IgD-negative memory B cell (primary cell): ENCODE measurements at regions not wholly inside any gene's neighbourhood (a gene's known extent, or its start where the extent isn't known, plus 50 kb on each side); places are given as distances from the start of the nearest gene placed in this dataset.

Source experiments
- H3K27ac Mint-ChIP-seq, 3 donors: one replicate each; pipeline ENCODE4 v1.8.0; 2020 to 2022; ENCODE audit warnings: mild to moderate bottlenecking in 3 of 3, mixed read lengths in 3 of 3, moderate library complexity in 1 of 3
- H3K27me3 Mint-ChIP-seq: one replicate; pipeline ENCODE4 v1.8.0; 2021; ENCODE audit warnings: mixed read lengths
- H3K36me3 Mint-ChIP-seq: one replicate; pipeline ENCODE4 v1.8.0; 2020; ENCODE audit warnings: mild to moderate bottlenecking, mixed read lengths
- H3K4me1 Mint-ChIP-seq, 3 donors: one replicate each; pipeline ENCODE4 v1.8.0; 2020 to 2022; ENCODE audit warnings: mixed read lengths in 3 of 3, mild to moderate bottlenecking in 1 of 3
- H3K4me3 Mint-ChIP-seq, 4 donors: one replicate each; pipeline ENCODE4 v1.8.0; 2020 to 2022; ENCODE audit warnings: mild to moderate bottlenecking in 4 of 4, mixed read lengths in 4 of 4, moderate library complexity in 3 of 4
- H3K9me3 Mint-ChIP-seq, 3 donors: one replicate each; pipeline ENCODE4 v1.8.0; 2020 to 2021; ENCODE audit warnings: mixed read lengths in 3 of 3, mild to moderate bottlenecking in 1 of 3

- Mint-ChIP-seq H3K27me3 (peaks cover 2% of the 10 kb centered on the region), H3K36me3 (no peaks in the 10 kb centered on the region)
Observed at GRCh38 chr1:2912424-2913061, 108.7 kb upstream of the ACTRT2 start.

GRCh38 chr1:2913091-2913490 is 108.2 kb upstream of the ACTRT2 start:
- Mint-ChIP-seq H3K9me3 (peaks cover 0 to 7% (median 7%) of the 10 kb centered on the region in 3 donors), H3K27ac (no peak overlapping the region), H3K36me3 (no peaks in the 10 kb centered on the region), H3K4me3 (no peak overlapping the region), H3K4me1 (no peaks in the 10 kb centered on the region), H3K27me3 (peaks cover 2% of the 10 kb centered on the region)

More at GRCh38 chr1:2912424-2913061, 108.7 kb upstream of the ACTRT2 start:
- H3K9me3 Mint-ChIP-seq: peaks cover 0 to 7% (median 7%) of the 10 kb centered on the region in 3 donors
- no peaks in the 10 kb centered on the region for H3K4me1 Mint-ChIP-seq
- H3K4me3 Mint-ChIP-seq: no peak overlapping the region
- no peak overlapping the region for H3K27ac Mint-ChIP-seq

GRCh38 chr1:2914702-2915101 is 106.6 kb upstream of the ACTRT2 start:
- no peaks in the 10 kb centered on the region for H3K4me1 Mint-ChIP-seq
- peaks cover 0 to 7% (median 7%) of the 10 kb centered on the region in 3 donors for H3K9me3 Mint-ChIP-seq
- H3K36me3 Mint-ChIP-seq: no peaks in the 10 kb centered on the region

GRCh38 chr1:2916153-2916552 is 105.1 kb upstream of the ACTRT2 start:
- H3K27ac Mint-ChIP-seq: no peak overlapping the region

More at GRCh38 chr1:2914702-2915101, 106.6 kb upstream of the ACTRT2 start:
- Mint-ChIP-seq H3K27ac (no peak overlapping the region), H3K4me3 (no peak overlapping the region), H3K27me3 (peaks cover 2% of the 10 kb centered on the region)

GRCh38 chr1:2916706-2917105 is 104.6 kb upstream of the ACTRT2 start:
- Mint-ChIP-seq H3K27ac (peak overlapping the region in 1 of 3 donors; percentile 57), H3K4me3 (no peak overlapping the region), H3K27me3 (peaks cover 2% of the 10 kb centered on the region), H3K4me1 (no peaks in the 10 kb centered on the region), H3K36me3 (no peaks in the 10 kb centered on the region), H3K9me3 (peaks cover 0 to 7% (median 7%) of the 10 kb centered on the region in 3 donors)

More at GRCh38 chr1:2916153-2916552, 105.1 kb upstream of the ACTRT2 start:
- H3K4me3 Mint-ChIP-seq: no peak overlapping the region
- H3K9me3 Mint-ChIP-seq: peaks cover 0 to 7% (median 7%) of the 10 kb centered on the region in 3 donors
- H3K36me3 Mint-ChIP-seq: no peaks in the 10 kb centered on the region
- peaks cover 2% of the 10 kb centered on the region for H3K27me3 Mint-ChIP-seq
- H3K4me1 Mint-ChIP-seq: no peaks in the 10 kb centered on the region

- Mint-ChIP-seq H3K9me3 (peaks cover 0 to 7% (median 7%) of the 10 kb centered on the region in 3 donors), H3K27me3 (peaks cover 2% of the 10 kb centered on the region), H3K27ac (peak overlapping the region in 1 of 3 donors; percentile 57), H3K36me3 (no peaks in the 10 kb centered on the region), H3K4me1 (no peaks in the 10 kb centered on the region), H3K4me3 (no peak overlapping the region)
Observed at GRCh38 chr1:2917284-2917683, 104.0 kb upstream of the ACTRT2 start.

- Mint-ChIP-seq H3K27me3 (peaks cover 4% of the 10 kb centered on the region), H3K4me1 (no peaks in the 10 kb centered on the region)
Observed at GRCh38 chr1:2918441-2918840, 102.8 kb upstream of the ACTRT2 start.

GRCh38 chr1:2919841-2920240 is 101.4 kb upstream of the ACTRT2 start:
- H3K36me3 Mint-ChIP-seq: no peaks in the 10 kb centered on the region
- H3K4me3 Mint-ChIP-seq: no peak overlapping the region
- H3K27ac Mint-ChIP-seq: no peak overlapping the region
- peaks cover 0 to 7% (median 7%) of the 10 kb centered on the region in 3 donors for H3K9me3 Mint-ChIP-seq
- H3K27me3 Mint-ChIP-seq: peaks cover 6% of the 10 kb centered on the region
- no peaks in the 10 kb centered on the region for H3K4me1 Mint-ChIP-seq

More at GRCh38 chr1:2918441-2918840, 102.8 kb upstream of the ACTRT2 start:
- Mint-ChIP-seq H3K9me3 (peaks cover 0 to 7% (median 7%) of the 10 kb centered on the region in 3 donors), H3K4me3 (no peak overlapping the region), H3K36me3 (no peaks in the 10 kb centered on the region), H3K27ac (no peak overlapping the region)

- Mint-ChIP-seq H3K27ac (no peak overlapping the region), H3K27me3 (peaks cover 6% of the 10 kb centered on the region), H3K9me3 (peaks cover 0 to 5% (median 4%) of the 10 kb centered on the region in 3 donors), H3K4me3 (no peak overlapping the region), H3K4me1 (no peaks in the 10 kb centered on the region), H3K36me3 (no peaks in the 10 kb centered on the region)
Observed at GRCh38 chr1:2920421-2921015, 100.7 kb upstream of the ACTRT2 start.

- no peaks in the 10 kb centered on the region for H3K9me3 Mint-ChIP-seq
- no peak overlapping the region for H3K4me3 Mint-ChIP-seq
- H3K36me3 Mint-ChIP-seq: no peaks in the 10 kb centered on the region
- H3K27ac Mint-ChIP-seq: no peak overlapping the region
- peaks cover 0 to under 1% (median 0%) of the 10 kb centered on the region in 3 donors for H3K4me1 Mint-ChIP-seq
- peaks cover 6% of the 10 kb centered on the region for H3K27me3 Mint-ChIP-seq
Observed at GRCh38 chr1:2921970-2922686, 99.1 kb upstream of the ACTRT2 start.

- Mint-ChIP-seq H3K9me3 (no peaks in the 10 kb centered on the region), H3K4me3 (peak overlapping the region in 1 of 4 donors; percentile 8), H3K27ac (no peak overlapping the region), H3K4me1 (peaks cover 0 to 2% (median 2%) of the 10 kb centered on the region in 3 donors), H3K27me3 (peaks cover 6% of the 10 kb centered on the region), H3K36me3 (no peaks in the 10 kb centered on the region)
Observed at GRCh38 chr1:2923351-2923750, 97.9 kb upstream of the ACTRT2 start.

- Mint-ChIP-seq H3K27me3 (peaks cover 6% of the 10 kb centered on the region), H3K9me3 (no peaks in the 10 kb centered on the region), H3K4me1 (peaks cover 0 to 2% (median 2%) of the 10 kb centered on the region in 3 donors), H3K36me3 (no peaks in the 10 kb centered on the region), H3K27ac (peak overlapping the region in 1 of 3 donors; percentile 74), H3K4me3 (no peak overlapping the region)
Observed at GRCh38 chr1:2925291-2925690, 96.0 kb upstream of the ACTRT2 start.

- peaks cover 6% of the 10 kb centered on the region for H3K27me3 Mint-ChIP-seq
- peaks cover 0 to 2% (median 2%) of the 10 kb centered on the region in 3 donors for H3K4me1 Mint-ChIP-seq
- no peaks in the 10 kb centered on the region for H3K9me3 Mint-ChIP-seq
- H3K36me3 Mint-ChIP-seq: no peaks in the 10 kb centered on the region
- no peak overlapping the region for H3K4me3 Mint-ChIP-seq
- H3K27ac Mint-ChIP-seq: no peak overlapping the region
Observed at GRCh38 chr1:2925918-2926317, 95.3 kb upstream of the ACTRT2 start.

- no peaks in the 10 kb centered on the region for H3K9me3 Mint-ChIP-seq
Observed at GRCh38 chr1:2926447-2927055, 94.7 kb upstream of the ACTRT2 start.

More at GRCh38 chr1:2926447-2927055, 94.7 kb upstream of the ACTRT2 start:
- peaks cover 8% of the 10 kb centered on the region for H3K27me3 Mint-ChIP-seq
- no peak overlapping the region for H3K27ac Mint-ChIP-seq
- peaks cover 0 to 2% (median 2%) of the 10 kb centered on the region in 3 donors for H3K4me1 Mint-ChIP-seq
- no peaks in the 10 kb centered on the region for H3K36me3 Mint-ChIP-seq
- H3K4me3 Mint-ChIP-seq: no peak overlapping the region
